DMS79 treated with DMSO at 0.1 percent for 48 hours (cell line): ENCODE measurements at regions not wholly inside any gene's neighbourhood (a gene's known extent, or its start where the extent isn't known, plus 50 kb on each side); places are given as distances from the start of the nearest gene placed in this dataset.
"Not testable (repeated sequence)": the region's sequence is repeated elsewhere in the genome, so short reads cannot be mapped to it uniquely, and the experiment has no call there.

ENCODE experiments used
- DNase-seq: peaks from one replicate; lab custom pipeline; 2025; lab: John Stamatoyannopoulos, UW

GRCh38 chr1:214861615-214862014, 220.9 kb upstream of the KCNK2 start:
- DNase-seq: no peak

DNA sequence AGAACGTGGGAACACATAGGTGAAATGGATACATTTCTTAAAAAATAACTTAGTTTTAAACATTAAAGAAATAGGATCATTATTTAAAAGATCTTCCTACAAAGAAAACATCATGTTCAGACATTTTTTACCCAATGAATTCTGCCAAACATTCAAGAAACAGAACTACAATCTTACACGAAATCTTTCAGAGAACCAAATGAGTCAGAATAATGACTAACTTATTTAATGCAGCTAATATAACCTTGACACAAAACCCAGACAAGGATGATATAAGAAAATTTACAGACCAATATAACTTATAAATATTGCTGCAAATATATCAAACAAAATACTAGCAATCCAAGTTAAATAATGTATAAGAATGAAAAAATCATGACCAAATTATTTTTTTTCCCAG, 220.1 kb upstream of the KCNK2 start:
- DNase-seq: no peak

- DNase-seq: no peak
Observed at GRCh38 chr1:214864896-214865688, 217.4 kb upstream of the KCNK2 start.

DNA sequence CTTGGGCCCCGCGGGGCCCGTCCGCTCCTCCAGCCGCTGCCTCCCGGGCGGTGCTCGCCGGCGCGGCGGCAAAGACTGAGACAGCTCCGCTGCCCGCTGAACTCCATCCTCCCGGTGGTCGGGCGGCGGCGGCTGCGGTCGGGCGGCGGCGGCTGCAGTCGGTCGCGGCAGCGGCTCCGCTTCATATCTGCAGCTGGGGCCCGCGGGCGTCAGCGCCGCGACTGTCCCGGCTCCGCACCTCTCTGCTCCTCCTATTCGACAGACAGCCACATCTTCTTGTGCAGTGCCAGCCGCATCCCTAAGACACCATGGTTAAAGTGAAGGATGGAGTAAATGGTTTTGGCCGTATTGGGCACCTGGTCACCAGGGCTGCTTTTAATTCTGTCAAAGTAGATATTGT, 212.1 kb upstream of the KCNK2 start:
- DNase-seq: not testable (repeated sequence)

DNA sequence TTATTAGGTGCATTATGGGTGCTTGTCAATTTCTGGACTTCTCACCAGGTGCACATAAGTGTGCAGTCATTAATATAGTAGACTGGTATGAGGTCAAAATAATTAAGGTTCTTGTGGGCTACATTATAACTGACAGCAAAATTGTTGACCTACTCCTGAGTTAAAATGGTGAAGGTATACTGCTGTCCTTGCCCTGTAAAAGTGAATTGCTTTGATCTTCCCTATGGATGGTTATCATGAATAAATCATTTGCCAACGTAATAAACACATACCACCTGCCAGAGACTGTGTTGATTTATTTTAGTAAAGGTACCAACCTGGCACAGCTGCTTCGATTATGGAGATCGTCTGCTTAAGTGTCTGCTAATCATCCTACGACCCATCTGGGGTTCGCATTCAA, 201.6 kb upstream of the KCNK2 start:
- no peak for DNase-seq

- no peak for DNase-seq
Observed at GRCh38 chr1:214882616-214883015, 199.9 kb upstream of the KCNK2 start.

GRCh38 chr1:214895011-214895600, 187.4 kb upstream of the KCNK2 start:
- no peak for DNase-seq

DNA sequence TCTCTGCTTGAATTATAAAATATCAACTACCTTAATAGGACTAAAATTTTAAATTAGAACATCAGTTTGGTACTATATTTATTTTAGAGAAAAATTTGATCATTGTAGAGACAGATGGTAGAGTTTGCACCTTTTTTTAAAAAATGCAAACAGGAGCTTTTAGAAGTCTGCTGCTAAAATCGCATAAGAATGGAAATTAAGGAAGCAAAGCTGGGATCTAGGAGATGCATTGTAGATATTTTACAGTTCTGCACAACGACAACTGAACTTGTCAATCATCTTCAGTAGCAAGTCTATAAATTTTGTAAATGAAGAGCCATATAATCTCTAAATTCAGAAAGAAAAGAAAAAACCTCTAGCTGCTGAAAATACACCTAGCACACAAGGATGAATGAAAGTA, 185.6 kb upstream of the KCNK2 start:
- no peak for DNase-seq

GRCh38 chr1:214897581-214897980, 185.0 kb upstream of the KCNK2 start:
- DNase-seq: no peak

DNA sequence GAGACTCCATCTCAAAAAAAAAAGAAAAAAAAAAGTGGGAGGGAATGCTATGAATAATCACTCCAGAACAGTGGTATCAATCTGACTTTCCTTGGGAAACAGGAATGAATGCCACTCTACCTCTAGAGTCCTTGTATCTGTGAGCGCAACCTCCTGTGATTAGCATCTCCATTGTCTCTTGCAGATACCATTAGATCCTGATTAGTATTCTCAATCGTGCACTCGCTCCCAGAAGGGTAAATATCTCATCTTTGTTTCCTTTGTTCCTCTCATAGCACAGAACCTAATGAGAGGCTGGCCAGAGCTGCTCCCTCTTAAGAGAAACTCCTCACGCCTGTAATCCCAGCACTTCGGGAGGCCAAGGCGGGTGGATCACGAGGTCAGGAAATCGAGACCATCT, 184.4 kb upstream of the KCNK2 start:
- no peak for DNase-seq

DNA sequence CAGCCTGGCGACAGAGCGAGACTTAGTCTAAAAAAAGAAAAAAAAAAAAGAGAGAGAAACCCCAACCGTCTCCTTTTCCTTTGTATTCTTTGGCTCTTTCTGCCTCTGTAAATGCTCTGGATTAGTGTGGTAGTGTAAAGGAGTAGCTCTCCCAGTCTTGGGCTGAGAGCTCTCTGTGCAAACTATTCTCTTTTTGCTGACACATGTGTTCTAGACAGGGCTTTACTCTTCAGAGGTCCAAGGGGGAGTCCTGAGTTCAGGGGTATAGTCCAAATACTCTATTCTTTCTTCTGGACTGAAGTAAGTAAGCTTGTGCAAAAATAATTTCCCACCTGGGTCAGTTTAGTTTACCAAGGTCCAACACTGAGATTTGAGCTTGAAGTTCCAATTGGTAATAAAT, 183.8 kb upstream of the KCNK2 start:
- DNase-seq: no peak

- no peak for DNase-seq
Observed at GRCh38 chr1:214899908-214900460, 182.6 kb upstream of the KCNK2 start.

- DNase-seq: no peak
Observed at GRCh38 chr1:214900590-214900989, 181.9 kb upstream of the KCNK2 start.

DNA sequence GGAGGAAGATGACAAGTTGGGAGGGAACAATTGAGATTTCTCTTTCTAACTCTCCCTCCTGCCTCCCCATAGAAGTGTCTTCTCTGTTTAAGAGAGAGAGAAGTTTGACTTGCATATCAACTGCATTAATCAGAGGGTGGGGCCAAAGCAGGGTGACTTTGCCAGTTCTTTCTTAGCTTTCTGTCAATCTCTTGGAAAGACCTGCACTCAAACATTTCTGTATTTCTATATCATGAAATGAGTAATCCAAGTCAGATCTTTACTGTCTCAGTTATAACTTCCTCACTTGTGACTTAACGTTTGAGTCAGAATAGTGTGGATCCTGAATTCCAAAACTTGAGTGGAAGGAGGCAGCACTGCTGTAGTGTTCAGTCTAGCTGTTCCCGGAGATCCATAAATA, 180.8 kb upstream of the KCNK2 start:
- no peak for DNase-seq

- DNase-seq: no peak
Observed at GRCh38 chr1:214902636-214903320, 179.8 kb upstream of the KCNK2 start.

- DNase-seq: no peak
Observed at GRCh38 chr1:214912127-214912526, 170.4 kb upstream of the KCNK2 start.

DNA sequence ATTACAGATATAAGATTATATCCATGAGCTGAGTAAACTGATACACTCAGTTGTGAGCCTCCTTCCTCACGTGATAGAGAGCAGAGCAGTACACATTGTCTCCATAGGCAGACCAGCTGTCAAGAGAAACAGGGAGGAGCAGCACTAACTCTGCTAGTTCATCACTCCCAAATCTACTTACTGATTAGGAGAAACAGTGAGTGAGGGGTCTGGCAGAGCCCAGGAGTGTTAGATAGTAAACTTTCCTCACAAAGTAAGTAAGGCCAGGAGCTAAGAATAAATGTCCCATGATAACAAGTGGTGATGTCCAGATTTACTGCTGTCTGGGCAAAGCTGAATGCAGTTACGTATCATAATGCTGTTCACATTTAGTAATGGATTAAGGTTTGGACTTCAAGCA, 168.6 kb upstream of the KCNK2 start:
- DNase-seq: no peak

GRCh38 chr1:214917081-214917635, 165.4 kb upstream of the KCNK2 start:
- DNase-seq: no peak

- DNase-seq: no peak
Observed at GRCh38 chr1:214918745-214919144, 163.8 kb upstream of the KCNK2 start.

DNA sequence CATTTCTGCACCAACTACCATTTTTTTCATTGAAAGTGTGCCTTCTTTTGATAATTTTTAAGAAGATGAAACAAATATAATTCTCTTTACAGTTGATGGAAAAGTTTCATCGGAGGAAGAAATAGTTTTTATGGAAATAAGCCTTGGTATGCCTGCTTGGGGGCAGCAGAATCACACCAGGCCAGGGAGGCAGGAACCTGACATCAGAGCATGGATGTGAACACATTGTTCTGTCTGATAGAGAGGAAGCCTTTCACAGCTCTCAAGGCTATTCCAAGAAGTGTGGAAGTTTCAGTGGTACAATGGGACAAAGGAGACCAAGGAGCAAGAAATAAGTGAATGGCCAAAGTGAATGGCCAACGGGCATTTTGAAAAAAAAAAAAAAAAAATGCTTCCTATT, 162.2 kb upstream of the KCNK2 start:
- no peak for DNase-seq

DNA sequence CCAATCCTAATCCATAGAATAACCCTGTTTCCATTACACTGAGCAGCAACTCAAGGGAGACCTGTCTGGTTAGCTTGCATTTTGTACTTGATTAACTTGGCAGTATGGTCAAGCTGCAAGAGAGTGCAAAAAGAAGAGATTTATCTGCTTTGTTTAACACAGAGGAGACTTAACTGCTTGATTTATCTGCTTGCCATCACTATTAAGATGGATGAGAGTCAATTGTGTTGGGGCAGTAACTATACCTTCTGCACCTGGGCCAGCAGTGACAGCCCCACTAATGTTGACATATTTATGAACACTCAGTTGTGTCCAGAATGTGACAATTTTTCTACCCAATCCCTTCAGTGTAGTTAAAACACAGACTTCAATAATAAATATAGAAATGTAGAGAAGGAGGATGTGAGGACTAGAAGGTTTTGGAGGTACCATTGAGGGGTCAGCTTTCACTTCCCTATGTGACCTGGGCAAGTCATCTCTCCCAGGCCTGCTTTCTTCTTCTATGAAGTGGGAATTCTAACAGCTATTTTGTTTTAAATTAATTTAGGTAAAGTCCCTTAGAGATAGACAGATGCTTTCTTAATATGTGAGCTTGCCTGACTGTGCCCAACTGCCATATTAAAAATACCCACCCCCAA, 159.1 kb upstream of the KCNK2 start:
- DNase-seq: no peak

DNA sequence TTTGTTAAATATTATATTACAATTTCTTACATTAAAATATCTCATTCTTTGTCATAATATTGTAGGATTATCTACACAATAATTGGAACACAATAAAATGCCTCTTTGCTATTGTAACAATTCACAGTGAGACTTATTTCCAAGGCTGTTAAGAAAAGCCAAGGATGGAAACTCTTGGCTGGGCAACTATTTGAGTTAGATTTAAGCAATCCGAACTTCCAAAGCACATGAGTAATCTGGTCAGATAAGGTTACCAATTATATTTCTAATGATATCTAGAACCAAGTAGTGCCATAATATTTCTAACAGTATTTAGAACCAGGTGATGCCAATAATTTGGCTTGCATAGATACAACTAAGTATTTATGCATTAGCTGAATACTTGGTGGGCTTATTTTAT, 154.7 kb upstream of the KCNK2 start:
- no peak for DNase-seq
